ENCODE measurements at regions not wholly inside any gene's neighbourhood (a gene's known extent, or its start where the extent isn't known, plus 50 kb on each side); places are given as distances from the start of the nearest gene placed in this dataset.

DNA sequence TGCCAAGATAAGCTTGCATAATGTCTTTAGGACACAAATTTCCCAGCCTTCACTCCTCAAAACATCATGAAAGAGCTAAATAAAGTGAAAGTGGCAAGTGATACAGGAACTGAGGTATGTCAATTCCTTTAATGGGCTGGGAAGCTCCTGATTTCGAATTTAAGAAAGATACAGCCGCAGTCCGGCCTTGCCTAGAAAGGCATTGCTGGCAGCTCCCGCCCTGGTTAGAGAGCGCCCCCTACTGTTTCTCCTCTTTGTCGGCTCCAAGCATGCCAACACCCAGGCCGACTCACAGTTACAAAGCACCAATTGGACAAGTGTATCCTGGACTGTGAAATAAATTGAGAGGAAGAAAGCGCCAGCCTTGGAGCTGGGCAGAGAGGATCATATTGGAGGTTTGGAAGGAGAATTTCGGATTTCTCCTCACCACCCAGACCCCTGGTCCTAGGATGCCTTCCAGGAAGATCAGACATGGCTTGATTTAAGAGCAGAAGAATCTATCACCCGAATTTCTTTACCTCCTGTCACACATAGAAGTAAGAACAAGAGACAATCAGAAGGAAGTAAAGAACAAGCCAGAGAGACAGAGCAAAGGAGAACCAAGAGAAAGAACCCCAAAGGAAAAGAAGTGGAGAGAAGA is 84.0 kb downstream of the FAM76B start:
- H3K4me1 ChIP-seq (ENCODE audit: control insufficient read depth in 2 of 3, insufficient read depth in 2 of 3, low read depth in 1 of 3, low read length in 3 of 3): peaks cover 0 to 6% (median 3%) of the 10 kb centered on the region in 3 donors
- intact Hi-C loops (cut with DNase I): no loop called here
- no peaks in the 10 kb centered on the region for H3K36me3 ChIP-seq (ENCODE audit: control insufficient read depth in 2 of 3, insufficient read depth in 3 of 3, low read length in 3 of 3)
- H3K9ac ChIP-seq (ENCODE audit: low read length in 3 of 3): no peak overlapping the region
- H3K27me3 ChIP-seq (ENCODE audit: control insufficient read depth, insufficient read depth, low read length): no peaks in the 10 kb centered on the region
- H3K27ac ChIP-seq (ENCODE audit: low read depth in 2 of 2, low read length in 2 of 2): no peak overlapping the region
- no peaks in the 10 kb centered on the region for H3K9me3 ChIP-seq (ENCODE audit: control insufficient read depth in 2 of 3, insufficient read depth in 1 of 3, low read length in 3 of 3)
- H3K4me3 ChIP-seq (ENCODE audit: low read length in 3 of 3): peak overlapping the region in 1 of 3 donors; percentile 35
- peak; percentile 73 for FAIRE-seq
- peak; percentile 93 to 95 (median 93) for DNase-seq
- TF ChIP-seq, protein P1, sequence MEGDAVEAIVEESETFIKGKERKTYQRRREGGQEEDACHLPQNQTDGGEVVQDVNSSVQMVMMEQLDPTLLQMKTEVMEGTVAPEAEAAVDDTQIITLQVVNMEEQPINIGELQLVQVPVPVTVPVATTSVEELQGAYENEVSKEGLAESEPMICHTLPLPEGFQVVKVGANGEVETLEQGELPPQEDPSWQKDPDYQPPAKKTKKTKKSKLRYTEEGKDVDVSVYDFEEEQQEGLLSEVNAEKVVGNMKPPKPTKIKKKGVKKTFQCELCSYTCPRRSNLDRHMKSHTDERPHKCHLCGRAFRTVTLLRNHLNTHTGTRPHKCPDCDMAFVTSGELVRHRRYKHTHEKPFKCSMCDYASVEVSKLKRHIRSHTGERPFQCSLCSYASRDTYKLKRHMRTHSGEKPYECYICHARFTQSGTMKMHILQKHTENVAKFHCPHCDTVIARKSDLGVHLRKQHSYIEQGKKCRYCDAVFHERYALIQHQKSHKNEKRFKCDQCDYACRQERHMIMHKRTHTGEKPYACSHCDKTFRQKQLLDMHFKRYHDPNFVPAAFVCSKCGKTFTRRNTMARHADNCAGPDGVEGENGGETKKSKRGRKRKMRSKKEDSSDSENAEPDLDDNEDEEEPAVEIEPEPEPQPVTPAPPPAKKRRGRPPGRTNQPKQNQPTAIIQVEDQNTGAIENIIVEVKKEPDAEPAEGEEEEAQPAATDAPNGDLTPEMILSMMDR (IDR thresholded peaks at IDR 0.05; ENCODE audit: borderline replicate concordance, extremely low read depth, insufficient read depth): peak; percentile 90

DNA sequence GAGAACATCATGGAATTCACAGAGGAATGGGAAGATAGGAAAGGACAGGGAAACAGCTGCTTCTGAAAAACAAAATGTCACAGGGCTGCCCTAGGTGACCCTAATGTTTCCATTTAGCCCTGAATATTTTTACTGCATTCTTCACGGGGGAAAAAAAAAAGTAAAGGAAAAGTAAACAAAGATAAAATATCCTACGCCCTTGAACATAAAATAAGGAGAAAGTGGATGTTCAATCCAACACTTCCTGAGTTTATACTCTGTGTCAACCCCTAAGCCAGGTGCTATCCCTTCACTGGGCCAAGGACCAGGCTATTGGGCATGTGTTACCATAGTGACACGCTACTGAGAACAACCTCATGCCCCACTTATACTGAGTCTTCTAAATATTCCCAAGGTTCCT is 84.7 kb downstream of the FAM76B start:
- FAIRE-seq: no peak
- H3K4me1 ChIP-seq (ENCODE audit: control insufficient read depth in 2 of 3, insufficient read depth in 2 of 3, low read depth in 1 of 3, low read length in 3 of 3): peaks cover 0 to 6% (median 3%) of the 10 kb centered on the region in 3 donors
- intact Hi-C loops (cut with DNase I): no loop called here
- no peak overlapping the region for H3K9ac ChIP-seq (ENCODE audit: low read length in 3 of 3)
- H3K4me3 ChIP-seq (ENCODE audit: low read length in 3 of 3): no peak overlapping the region
- H3K9me3 ChIP-seq (ENCODE audit: control insufficient read depth in 2 of 3, insufficient read depth in 1 of 3, low read length in 3 of 3): no peaks in the 10 kb centered on the region
- TF ChIP-seq, protein P1 (IDR thresholded peaks at IDR 0.05; ENCODE audit: borderline replicate concordance, extremely low read depth, insufficient read depth): no peak
- no peaks in the 10 kb centered on the region for H3K36me3 ChIP-seq (ENCODE audit: control insufficient read depth in 2 of 3, insufficient read depth in 3 of 3, low read length in 3 of 3)
- no peak for DNase-seq
- no peak overlapping the region for H3K27ac ChIP-seq (ENCODE audit: low read depth in 2 of 2, low read length in 2 of 2)
- H3K27me3 ChIP-seq (ENCODE audit: control insufficient read depth, insufficient read depth, low read length): no peaks in the 10 kb centered on the region

DNA sequence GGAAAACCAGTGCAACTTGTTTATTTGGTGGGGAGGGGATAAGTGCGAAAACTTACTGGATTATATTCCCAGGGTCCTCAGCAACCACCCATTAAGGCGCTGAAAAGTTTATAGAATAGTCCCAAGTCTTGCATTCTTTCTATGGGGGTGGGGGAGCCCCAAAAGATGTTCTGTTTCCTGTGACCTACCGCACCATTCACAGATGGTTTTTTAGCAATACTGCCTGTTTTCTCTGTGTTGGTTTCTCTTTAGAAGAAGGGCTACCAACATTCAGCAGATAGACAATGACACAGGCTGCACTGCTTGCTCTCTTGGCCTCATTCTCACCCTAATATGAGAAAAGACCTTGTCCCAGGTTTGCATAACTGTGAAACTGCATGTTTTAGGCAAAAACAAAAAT is 86.5 kb downstream of the FAM76B start:
- intact Hi-C loops (cut with DNase I): no loop called here
- H3K9ac ChIP-seq (ENCODE audit: low read length in 3 of 3): no peak overlapping the region
- no peak for DNase-seq
- TF ChIP-seq, protein P1 (IDR thresholded peaks at IDR 0.05; ENCODE audit: borderline replicate concordance, extremely low read depth, insufficient read depth): no peak
- no peaks in the 10 kb centered on the region for H3K36me3 ChIP-seq (ENCODE audit: control insufficient read depth in 2 of 3, insufficient read depth in 3 of 3, low read length in 3 of 3)
- no peaks in the 10 kb centered on the region for H3K27me3 ChIP-seq (ENCODE audit: control insufficient read depth, insufficient read depth, low read length)
- H3K27ac ChIP-seq (ENCODE audit: low read depth in 2 of 2, low read length in 2 of 2): no peak overlapping the region
- H3K9me3 ChIP-seq (ENCODE audit: control insufficient read depth in 2 of 3, insufficient read depth in 1 of 3, low read length in 3 of 3): no peaks in the 10 kb centered on the region
- no peak for FAIRE-seq
- peaks cover 0 to 6% (median 3%) of the 10 kb centered on the region in 3 donors for H3K4me1 ChIP-seq (ENCODE audit: control insufficient read depth in 2 of 3, insufficient read depth in 2 of 3, low read depth in 1 of 3, low read length in 3 of 3)
- no peak overlapping the region for H3K4me3 ChIP-seq (ENCODE audit: low read length in 3 of 3)

DNA sequence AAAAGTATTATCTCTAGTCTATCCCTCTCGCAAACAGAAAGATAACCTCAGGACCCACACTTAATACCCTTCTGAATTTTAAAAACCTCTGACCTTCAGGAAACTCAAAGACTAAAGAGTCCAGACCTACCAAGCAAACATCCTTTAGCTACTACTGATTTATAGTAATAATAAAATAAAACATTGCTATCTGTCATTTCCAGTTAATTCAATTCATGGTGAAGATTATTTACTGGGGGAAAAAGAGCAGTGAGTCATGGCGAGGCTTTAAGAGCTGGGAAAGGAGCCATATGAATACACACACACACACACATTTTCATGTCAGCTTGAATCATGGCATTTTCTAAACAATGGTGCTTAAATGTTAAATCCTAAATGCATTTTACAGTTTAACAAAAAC is 87.1 kb downstream of the FAM76B start:
- Histone ChIP-seq H3K27ac (ENCODE audit: low read depth in 2 of 2, low read length in 2 of 2) (no peak overlapping the region), H3K4me3 (ENCODE audit: low read length in 3 of 3) (no peak overlapping the region), H3K9me3 (ENCODE audit: control insufficient read depth in 2 of 3, insufficient read depth in 1 of 3, low read length in 3 of 3) (no peaks in the 10 kb centered on the region), H3K9ac (ENCODE audit: low read length in 3 of 3) (no peak overlapping the region), H3K4me1 (ENCODE audit: control insufficient read depth in 2 of 3, insufficient read depth in 2 of 3, low read depth in 1 of 3, low read length in 3 of 3) (peaks cover 0 to 6% (median 3%) of the 10 kb centered on the region in 3 donors), H3K27me3 (ENCODE audit: control insufficient read depth, insufficient read depth, low read length) (no peaks in the 10 kb centered on the region), H3K36me3 (ENCODE audit: control insufficient read depth in 2 of 3, insufficient read depth in 3 of 3, low read length in 3 of 3) (no peaks in the 10 kb centered on the region)
- FAIRE-seq (no peak), DNase-seq (peak in 2 of 5 donors; percentile 64 to 89)
- intact Hi-C loops (cut with DNase I): no loop called here
- TF ChIP-seq, protein P1 (IDR thresholded peaks at IDR 0.05; ENCODE audit: borderline replicate concordance, extremely low read depth, insufficient read depth): no peak
